IMR-90 (cell line): ENCODE measurements at regions not wholly inside any gene's neighbourhood (a gene's known extent, or its start where the extent isn't known, plus 50 kb on each side); places are given as distances from the start of the nearest gene placed in this dataset.

ENCODE experiments used
- ATAC-seq: fragments of 200-7000 bp; cut with Tn5 transposase; 2 replicates; pipeline ENCODE4 v1.9.1; 2020; ENCODE audit warnings: low read depth, mild to moderate bottlenecking, moderate library complexity
- BruUV-seq: library from RNA; stranded (reverse); fragments of 400-500 nt; replicated peaks from 2 replicates; lab custom pipeline; 2021; lab: Mats Ljungman, UMichigan
- CTCF ChIA-PET: fragments of 300-600 bp; formaldehyde crosslinking; extraction: SDS; loops from one replicate; lab custom pipeline; 2021; ENCODE audit warnings: antibody characterized with exemption; lab: Yijun Ruan, JAX
- POLR2A ChIA-PET: fragments of 300-600 bp; sonication (Branson Sonifier 250); formaldehyde crosslinking; loops from one replicate; lab custom pipeline; 2022; ENCODE audit warnings: antibody characterized with exemption; ENCODE audit not compliant: unreplicated experiment; lab: Charles Lee
- DNase-seq: peaks from one replicate; pipeline ENCODE4 v3.0.0; 2013
- H2AFZ ChIP-seq: replicated peaks from 2 replicates; pipeline ENCODE3; 2013; ENCODE audit warnings: low read length, mild to moderate bottlenecking; ENCODE audit not compliant: poor library complexity
- H2AK5ac ChIP-seq: 2 replicates; pipeline ENCODE4 v1.6.1; 2013; ENCODE audit warnings: low read depth, low read length, inconsistent platforms
- H2AK9ac ChIP-seq: replicated peaks from 2 replicates; pipeline ENCODE3; 2013; ENCODE audit warnings: mild to moderate bottlenecking, low read depth, low read length, moderate library complexity; ENCODE audit not compliant: poor library complexity
- H2BK120ac ChIP-seq: 2 replicates; pipeline ENCODE4 v1.6.1; 2013; ENCODE audit warnings: low read depth, low read length, inconsistent platforms
- H2BK15ac ChIP-seq: 3 replicates; pipeline ENCODE4 v1.6.1; 2013; ENCODE audit warnings: low read depth, low read length, inconsistent platforms
- H2BK20ac ChIP-seq: 2 replicates; pipeline ENCODE4 v1.6.1; 2013; ENCODE audit warnings: low read depth, mild to moderate bottlenecking, inconsistent platforms, low read length, moderate library complexity
- H2BK5ac ChIP-seq: 2 replicates; pipeline ENCODE4 v1.6.1; 2013; ENCODE audit warnings: mild to moderate bottlenecking, low read depth, low read length, inconsistent platforms; ENCODE audit not compliant: poor library complexity, severe bottlenecking
- H3K14ac ChIP-seq: replicated peaks from 2 replicates; pipeline ENCODE4 v1.6.1; 2013; ENCODE audit warnings: low read depth, low read length, inconsistent platforms
- H3K18ac ChIP-seq: 2 replicates; pipeline ENCODE4 v1.6.1; 2013; ENCODE audit warnings: low read depth, low read length, control low read depth
- H3K23ac ChIP-seq: 2 replicates; pipeline ENCODE4 v1.6.1; 2013; ENCODE audit warnings: low read depth, low read length, inconsistent platforms
- H3K27ac ChIP-seq: 2 replicates; pipeline ENCODE4 v1.5.1; 2013; ENCODE audit warnings: mild to moderate bottlenecking, control low read depth, low read length; ENCODE audit not compliant: insufficient read depth
- H3K27me3 ChIP-seq: 2 replicates; pipeline ENCODE4 v1.6.1; 2013; ENCODE audit warnings: low read length; ENCODE audit not compliant: control insufficient read depth, insufficient read depth
- H3K36me3 ChIP-seq: 2 replicates; pipeline ENCODE4 v1.6.1; 2013; ENCODE audit warnings: low read length, mixed read lengths; ENCODE audit not compliant: control insufficient read depth, insufficient read depth
- H3K4ac ChIP-seq: 2 replicates; pipeline ENCODE4 v1.6.1; 2013; ENCODE audit warnings: low read depth, low read length, inconsistent platforms
- H3K4me1 ChIP-seq: 2 replicates; pipeline ENCODE4 v1.6.1; 2013; ENCODE audit warnings: low read length, mixed read lengths; ENCODE audit not compliant: control insufficient read depth, insufficient read depth
- H3K4me2 ChIP-seq: 2 replicates; pipeline ENCODE4 v1.6.1; 2013; ENCODE audit warnings: low read depth, mild to moderate bottlenecking, control low read depth, low read length, moderate library complexity
- H3K4me3 ChIP-seq: 2 replicates; pipeline ENCODE4 v1.5.1; 2013; ENCODE audit warnings: low read depth, mild to moderate bottlenecking, control low read depth, low read length, moderate library complexity; ENCODE audit not compliant: insufficient read depth
- H3K56ac ChIP-seq: 2 replicates; pipeline ENCODE4 v1.6.1; 2013; ENCODE audit warnings: low read length, inconsistent platforms; ENCODE audit not compliant: insufficient read depth; ENCODE audit errors: extremely low read depth
- H3K79me1 ChIP-seq, 2 experiments: 2 replicates each; pipeline ENCODE4 v1.6.1; 2013; ENCODE audit warnings: low read length in 2 of 2, inconsistent platforms in 1 of 2, low read depth in 1 of 2
- H3K9ac ChIP-seq: 2 replicates; pipeline ENCODE4 v1.6.1; 2013; ENCODE audit warnings: low read depth, low read length, control low read depth
- H3K9me1 ChIP-seq: 2 replicates; pipeline ENCODE4 v1.6.1; 2013; ENCODE audit warnings: low read length, inconsistent platforms; ENCODE audit not compliant: insufficient read depth
- H3K9me3 ChIP-seq: 2 replicates; pipeline ENCODE4 v1.6.1; 2013; ENCODE audit warnings: low read length; ENCODE audit not compliant: control insufficient read depth, insufficient read depth
- H4K20me1 ChIP-seq: 2 replicates; pipeline ENCODE4 v1.6.1; 2013; ENCODE audit warnings: low read length, inconsistent platforms; ENCODE audit not compliant: insufficient read depth
- H4K5ac ChIP-seq: 2 replicates; pipeline ENCODE4 v1.6.1; 2013; ENCODE audit warnings: mild to moderate bottlenecking, low read depth, low read length, control low read depth
- H4K8ac ChIP-seq, 2 experiments: 2 replicates each; pipeline ENCODE4 v1.6.1; 2013; ENCODE audit warnings: low read depth in 2 of 2, low read length in 2 of 2, control low read depth in 1 of 2, inconsistent platforms in 1 of 2
- H4K91ac ChIP-seq: 2 replicates; pipeline ENCODE4 v1.6.1; 2013; ENCODE audit warnings: low read depth, low read length, inconsistent platforms; ENCODE audit not compliant: insufficient read depth
- BHLHE40 ChIP-seq: fragments of 150-350 bp; IDR thresholded peaks from 2 replicates; pipeline ENCODE4 v1.6.1; 2016; ENCODE audit warnings: mild to moderate bottlenecking, low read depth, low read length
- CEBPB ChIP-seq: IDR thresholded peaks from 2 replicates; pipeline ENCODE4 v1.6.1; 2012; ENCODE audit warnings: low read depth, low read length, improper control_type of control experiment
- CHD1 ChIP-seq: IDR thresholded peaks from 2 replicates; pipeline ENCODE4 v1.6.1; 2012; ENCODE audit warnings: low read depth, low read length, improper control_type of control experiment
- FOS ChIP-seq: fragments of 150-350 bp; IDR thresholded peaks from 2 replicates; pipeline ENCODE4 v1.6.1; 2016; ENCODE audit warnings: low read depth, low read length
- MAFK ChIP-seq: IDR thresholded peaks from 2 replicates; pipeline ENCODE4 v1.6.1; 2012; ENCODE audit warnings: low read depth, low read length, improper control_type of control experiment
- MAZ ChIP-seq: IDR thresholded peaks from 2 replicates; pipeline ENCODE4 v1.6.1; 2012; ENCODE audit warnings: low read depth, mild to moderate bottlenecking, low read length, improper control_type of control experiment, moderate library complexity, borderline replicate concordance
- MXI1 ChIP-seq: IDR thresholded peaks from 2 replicates; pipeline ENCODE4 v1.6.1; 2012; ENCODE audit warnings: low read depth, mild to moderate bottlenecking, low read length, moderate library complexity, borderline replicate concordance
- NFE2L2 ChIP-seq: fragments of 150-350 bp; IDR thresholded peaks from 2 replicates; pipeline ENCODE4 v1.6.1; 2016; ENCODE audit warnings: low read depth, mild to moderate bottlenecking, low read length
- POLR2A ChIP-seq: IDR thresholded peaks from 2 replicates; pipeline ENCODE4 v1.6.1; 2012; ENCODE audit warnings: mild to moderate bottlenecking, low read depth, low read length
- RAD21 ChIP-seq: IDR thresholded peaks from 2 replicates; pipeline ENCODE4 v1.6.1; 2012; ENCODE audit warnings: low read length, improper control_type of control experiment
- RCOR1 ChIP-seq: IDR thresholded peaks from 2 replicates; pipeline ENCODE4 v1.6.1; 2012; ENCODE audit warnings: mild to moderate bottlenecking, low read length, improper control_type of control experiment; ENCODE audit not compliant: insufficient replicate concordance
- RFX5 ChIP-seq: IDR thresholded peaks from 2 replicates; pipeline ENCODE4 v1.8.0; 2012; ENCODE audit warnings: low read depth, mild to moderate bottlenecking, low read length, moderate library complexity
- SMC3 ChIP-seq: fragments of 150-350 bp; IDR thresholded peaks from 2 replicates; pipeline ENCODE4 v1.6.1; 2016; ENCODE audit warnings: low read depth, mild to moderate bottlenecking, antibody characterized with exemption, low read length, moderate library complexity
- WGBS, 2 experiments: methylation state at CpG; one replicate each; pipeline versions ENCODE4 v1.1.5 to v1.1.7; 2013; ENCODE audit warnings: missing lambda C conversion rate in 2 of 2; ENCODE audit not compliant: insufficient read length in 1 of 2; ENCODE audit errors: extremely low coverage in 2 of 2; 5-methylcytosine and 5-hydroxymethylcytosine counted together
- dilution Hi-C: fragments of 300-500 bp; cut with HindIII; formaldehyde crosslinking; loops from one replicate; pipeline ENCODE4 v1.14.3; 2018; ENCODE audit warnings: low sequenced_read_pairs; ENCODE audit not compliant: unreplicated experiment
- in situ Hi-C: fragments of 300-500 bp; cut with MboI; formaldehyde crosslinking; loops from 3 replicates; pipeline ENCODE4 v1.14.3; 2019; ENCODE audit warnings: low sequenced_read_pairs, inconsistent platforms, mixed read lengths
- intact Hi-C: fragments of 100-400 bp; cut with micrococcal nuclease; formaldehyde crosslinking; loops from 2 replicates; pipeline ENCODE4 v1.10.0; 2022
- TF ChIP-seq, protein P1 (sequence below): conservative IDR thresholded peaks from 2 replicates; pipeline ENCODE4 v1.5.1; 2012; ENCODE audit warnings: mild to moderate bottlenecking, low read depth, low read length, improper control_type of control experiment
- TF ChIP-seq, protein P2 (sequence below): fragments of 150-350 bp; IDR thresholded peaks from 2 replicates; pipeline ENCODE4 v1.6.1; 2017; ENCODE audit warnings: mild to moderate bottlenecking, antibody characterized with exemption, low read length, low read depth
- TF ChIP-seq, protein P3 (sequence below): fragments of 150-350 bp; IDR thresholded peaks from 2 replicates; pipeline ENCODE4 v1.6.1; 2016; ENCODE audit warnings: low read depth, mild to moderate bottlenecking, low read length, moderate library complexity, borderline replicate concordance

DNA sequence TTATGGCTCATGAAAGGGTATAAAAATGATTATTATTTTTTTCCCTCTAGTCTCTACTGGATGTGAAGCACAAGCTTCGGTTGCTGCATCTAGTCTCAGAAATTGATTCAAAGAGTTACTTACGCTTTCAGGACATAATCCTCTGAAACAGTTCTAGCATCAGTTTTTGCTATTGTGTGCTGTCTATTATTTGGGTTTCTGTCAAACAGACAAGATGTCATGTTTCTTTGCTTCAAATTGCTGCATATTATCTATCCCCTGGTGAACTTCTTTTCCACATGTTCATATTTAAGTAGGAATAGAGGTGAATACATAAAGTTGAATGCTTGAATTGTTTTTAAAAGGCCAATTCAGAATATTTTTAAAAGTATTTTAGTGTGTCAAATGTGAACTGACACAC is 161.6 kb upstream of the GBE1 start:
- Histone ChIP-seq H2BK15ac (no peak overlapping the region), H2AK9ac (no peak overlapping the region), H3K4me3 (no peak overlapping the region), H3K79me1 (no peaks in the 10 kb centered on the region), H4K91ac (no peak overlapping the region), H2BK20ac (no peak overlapping the region), H4K8ac (no peak overlapping the region), H3K36me3 (no peaks in the 10 kb centered on the region), H3K56ac (no peak overlapping the region), H3K4me1 (no peaks in the 10 kb centered on the region), H4K5ac (no peak overlapping the region), H3K23ac (no peak overlapping the region), H3K27ac (no peak overlapping the region), H2BK5ac (no peak overlapping the region), H3K4me2 (no peak overlapping the region), H3K9me3 (no peaks in the 10 kb centered on the region), H2AK5ac (no peak overlapping the region), H4K20me1 (no peaks in the 10 kb centered on the region), H2BK120ac (no peak overlapping the region), H3K4ac (no peak overlapping the region), H2AFZ (no peak overlapping the region), H3K9me1 (no peaks in the 10 kb centered on the region), H3K9ac (no peak overlapping the region), H3K18ac (no peak overlapping the region), H3K14ac (no peak overlapping the region), H3K27me3 (no peaks in the 10 kb centered on the region)
- POLR2A ChIA-PET: no interaction called here
- DNase-seq (no peak), ATAC-seq (no peak)
- CTCF ChIA-PET: interaction anchor here (0.8 to 1.5 kb wide), 2 partner anchors 10 to 12 kb away, joined by 4 read pairs; no protein-coding TSS in a partner anchor
- dilution Hi-C loops: no loop called here
- intact Hi-C loops: no loop called here
- WGBS, 2 experiments: 100% methylated on average over 1 of the region's 2 CpGs; no CpG with 5 or more reads in 1 of the 2 experiments
- in situ Hi-C loops: no loop called here
- TF ChIP-seq NFE2L2 (no peak), MAFK (no peak), CHD1 (no peak), SMC3 (no peak), RAD21 (no peak), FOS (no peak), CEBPB (no peak), RCOR1 (no peak), RFX5 (no peak), MXI1 (no peak), POLR2A (no peak), MAZ (no peak), BHLHE40 (no peak)
- TF ChIP-seq, protein P1, sequence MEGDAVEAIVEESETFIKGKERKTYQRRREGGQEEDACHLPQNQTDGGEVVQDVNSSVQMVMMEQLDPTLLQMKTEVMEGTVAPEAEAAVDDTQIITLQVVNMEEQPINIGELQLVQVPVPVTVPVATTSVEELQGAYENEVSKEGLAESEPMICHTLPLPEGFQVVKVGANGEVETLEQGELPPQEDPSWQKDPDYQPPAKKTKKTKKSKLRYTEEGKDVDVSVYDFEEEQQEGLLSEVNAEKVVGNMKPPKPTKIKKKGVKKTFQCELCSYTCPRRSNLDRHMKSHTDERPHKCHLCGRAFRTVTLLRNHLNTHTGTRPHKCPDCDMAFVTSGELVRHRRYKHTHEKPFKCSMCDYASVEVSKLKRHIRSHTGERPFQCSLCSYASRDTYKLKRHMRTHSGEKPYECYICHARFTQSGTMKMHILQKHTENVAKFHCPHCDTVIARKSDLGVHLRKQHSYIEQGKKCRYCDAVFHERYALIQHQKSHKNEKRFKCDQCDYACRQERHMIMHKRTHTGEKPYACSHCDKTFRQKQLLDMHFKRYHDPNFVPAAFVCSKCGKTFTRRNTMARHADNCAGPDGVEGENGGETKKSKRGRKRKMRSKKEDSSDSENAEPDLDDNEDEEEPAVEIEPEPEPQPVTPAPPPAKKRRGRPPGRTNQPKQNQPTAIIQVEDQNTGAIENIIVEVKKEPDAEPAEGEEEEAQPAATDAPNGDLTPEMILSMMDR: no peak
- TF ChIP-seq, protein P2, sequence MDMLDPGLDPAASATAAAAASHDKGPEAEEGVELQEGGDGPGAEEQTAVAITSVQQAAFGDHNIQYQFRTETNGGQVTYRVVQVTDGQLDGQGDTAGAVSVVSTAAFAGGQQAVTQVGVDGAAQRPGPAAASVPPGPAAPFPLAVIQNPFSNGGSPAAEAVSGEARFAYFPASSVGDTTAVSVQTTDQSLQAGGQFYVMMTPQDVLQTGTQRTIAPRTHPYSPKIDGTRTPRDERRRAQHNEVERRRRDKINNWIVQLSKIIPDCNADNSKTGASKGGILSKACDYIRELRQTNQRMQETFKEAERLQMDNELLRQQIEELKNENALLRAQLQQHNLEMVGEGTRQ: no peak
- TF ChIP-seq, protein P3, sequence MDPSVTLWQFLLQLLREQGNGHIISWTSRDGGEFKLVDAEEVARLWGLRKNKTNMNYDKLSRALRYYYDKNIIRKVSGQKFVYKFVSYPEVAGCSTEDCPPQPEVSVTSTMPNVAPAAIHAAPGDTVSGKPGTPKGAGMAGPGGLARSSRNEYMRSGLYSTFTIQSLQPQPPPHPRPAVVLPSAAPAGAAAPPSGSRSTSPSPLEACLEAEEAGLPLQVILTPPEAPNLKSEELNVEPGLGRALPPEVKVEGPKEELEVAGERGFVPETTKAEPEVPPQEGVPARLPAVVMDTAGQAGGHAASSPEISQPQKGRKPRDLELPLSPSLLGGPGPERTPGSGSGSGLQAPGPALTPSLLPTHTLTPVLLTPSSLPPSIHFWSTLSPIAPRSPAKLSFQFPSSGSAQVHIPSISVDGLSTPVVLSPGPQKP: no peak
- no TSS peak for BruUV-seq
